H1 (cell line): ENCODE measurements at regions not wholly inside any gene's neighbourhood (a gene's known extent, or its start where the extent isn't known, plus 50 kb on each side); places are given as distances from the start of the nearest gene placed in this dataset.

Source experiments
- CTCF ChIA-PET: fragments of 300-600 bp; sonication (Branson Sonifier 250); formaldehyde crosslinking; loops from one replicate; lab custom pipeline; 2021; ENCODE audit not compliant: partially characterized antibody; lab: Charles Lee
- POLR2A ChIA-PET: fragments of 300-600 bp; sonication (Branson Sonifier 250); formaldehyde crosslinking; loops from one replicate; lab custom pipeline; 2021; ENCODE audit warnings: inconsistent platforms; ENCODE audit not compliant: partially characterized antibody; lab: Charles Lee
- DNase-seq, 2 experiments: peaks; one replicate each; pipeline versions ENCODE4 v3.0.0 to v3.0.0-alpha.2; 2010 to 2022; ENCODE audit warnings: low spot score in 2 of 2, low read depth in 1 of 2, mixed read lengths in 1 of 2
- FAIRE-seq: peaks from 2 replicates; lab custom pipeline; 2011; peaks lifted over from hg19 to GRCh38; lab: Jason Lieb, UNC
- H2AFZ ChIP-seq: 2 replicates; pipeline ENCODE4 v1.8.1; 2012; ENCODE audit warnings: low read length, inconsistent platforms
- H2AK5ac ChIP-seq: 2 replicates; pipeline ENCODE4 v1.6.1; 2013; ENCODE audit warnings: low read depth, low read length
- H2BK120ac ChIP-seq: replicated peaks from 2 replicates; pipeline ENCODE3; 2013; ENCODE audit warnings: low read depth, low read length, inconsistent platforms
- H2BK12ac ChIP-seq: 2 replicates; pipeline ENCODE4 v1.6.1; 2013; ENCODE audit warnings: low read depth, low read length
- H2BK15ac ChIP-seq: 2 replicates; pipeline ENCODE4 v1.6.1; 2013; ENCODE audit warnings: low read length
- H2BK20ac ChIP-seq: 2 replicates; pipeline ENCODE4 v1.6.1; 2013; ENCODE audit warnings: low read length
- H2BK5ac ChIP-seq: 2 replicates; pipeline ENCODE4 v1.6.1; 2013; ENCODE audit warnings: low read depth, low read length
- H3K14ac ChIP-seq: 2 replicates; pipeline ENCODE4 v1.6.1; 2013; ENCODE audit warnings: inconsistent platforms; ENCODE audit not compliant: insufficient read length
- H3K18ac ChIP-seq: 2 replicates; pipeline ENCODE4 v1.6.1; 2013; ENCODE audit warnings: low read length; ENCODE audit errors: extremely low read depth
- H3K23ac ChIP-seq: 2 replicates; pipeline ENCODE4 v1.6.1; 2013; ENCODE audit warnings: inconsistent platforms; ENCODE audit not compliant: insufficient read length
- H3K23me2 ChIP-seq: 2 replicates; pipeline ENCODE4 v1.6.1; 2013; ENCODE audit warnings: low read depth, low read length
- H3K27ac ChIP-seq: 2 replicates; pipeline ENCODE4 v1.6.1; 2011; ENCODE audit warnings: low read depth, low read length, inconsistent platforms
- H3K27me3 ChIP-seq, 4 experiments: replicated peaks in 1 of 4; 1 replicate in 1 of 4; 2 replicates in 3 of 4; pipeline versions ENCODE4 v1.6.1 to v1.8.1; 2011 to 2013; ENCODE audit warnings: low read length in 3 of 4, mild to moderate bottlenecking in 3 of 4, inconsistent platforms in 2 of 4, mixed read lengths in 2 of 4, moderate library complexity in 1 of 4; ENCODE audit not compliant: control insufficient read depth in 3 of 4, insufficient read depth in 3 of 4; ENCODE audit errors: extremely low read depth in 1 of 4
- H3K36me3 ChIP-seq, 4 experiments: 2 replicates each; pipeline versions ENCODE4 v1.6.1 to v1.8.1; 2011 to 2013; ENCODE audit warnings: mild to moderate bottlenecking in 4 of 4, low read length in 3 of 4, moderate library complexity in 2 of 4, control low read depth in 1 of 4, inconsistent platforms in 1 of 4; ENCODE audit not compliant: insufficient read depth in 4 of 4, control insufficient read depth in 2 of 4
- H3K4ac ChIP-seq: replicated peaks from 2 replicates; pipeline ENCODE3; 2013; ENCODE audit warnings: low read length, low read depth, mixed read lengths, inconsistent platforms; ENCODE audit not compliant: insufficient read length
- H3K4me1 ChIP-seq, 4 experiments: replicated peaks in 1 of 4; 1 replicate in 1 of 4; 2 replicates in 3 of 4; pipeline versions ENCODE4 v1.6.1 to v1.8.1; 2011 to 2013; ENCODE audit warnings: low read length in 3 of 4, inconsistent platforms in 2 of 4, mixed read lengths in 1 of 4; ENCODE audit not compliant: insufficient read depth in 4 of 4, control insufficient read depth in 3 of 4
- H3K4me2 ChIP-seq, 2 experiments: 2 replicates each; pipeline versions ENCODE4 v1.6.1 to v1.8.1; 2011 to 2013; ENCODE audit warnings: low read depth in 2 of 2, low read length in 2 of 2, control low read depth in 1 of 2, inconsistent platforms in 1 of 2, mild to moderate bottlenecking in 1 of 2; ENCODE audit not compliant: insufficient read depth in 1 of 2
- H3K4me3 ChIP-seq, 4 experiments: fragments of 200-600, 300-600 bp in 1 of 4; sonication (generic), shearing (Covaris generic), sonication (Bioruptor Twin) in 1 of 4; 2 replicates each; pipeline versions ENCODE4 v1.5.1 to v1.8.1; 2011 to 2016; ENCODE audit warnings: low read length in 4 of 4, low read depth in 3 of 4, control low read depth in 2 of 4, inconsistent platforms in 2 of 4, mild to moderate bottlenecking in 2 of 4, mixed read lengths in 1 of 4, moderate library complexity in 1 of 4; ENCODE audit not compliant: insufficient read depth in 2 of 4; ENCODE audit errors: extremely low read depth in 1 of 4
- H3K56ac ChIP-seq: replicated peaks from 2 replicates; pipeline ENCODE3; 2013; ENCODE audit warnings: low read depth, mild to moderate bottlenecking, mixed read lengths, low read length, inconsistent platforms; ENCODE audit not compliant: insufficient read length
- H3K79me1 ChIP-seq: 2 replicates; pipeline ENCODE4 v1.6.1; 2013; ENCODE audit warnings: low read depth, low read length, control low read depth
- H3K79me2 ChIP-seq, 2 experiments: 2 replicates each; pipeline versions ENCODE4 v1.6.1 to v1.8.1; 2012 to 2013; ENCODE audit warnings: low read length in 2 of 2, mild to moderate bottlenecking in 2 of 2, inconsistent platforms in 1 of 2; ENCODE audit not compliant: insufficient read depth in 2 of 2, control insufficient read depth in 1 of 2
- H3K9ac ChIP-seq, 4 experiments: replicated peaks in 1 of 4; 1 replicate in 1 of 4; 2 replicates in 3 of 4; pipeline versions ENCODE4 v1.6.1 to v1.8.1; 2011 to 2013; ENCODE audit warnings: low read depth in 3 of 4, low read length in 3 of 4, control low read depth in 2 of 4, mild to moderate bottlenecking in 2 of 4, moderate library complexity in 2 of 4, inconsistent platforms in 1 of 4; ENCODE audit errors: extremely low read depth in 1 of 4
- H3K9me3 ChIP-seq, 2 experiments: 2 replicates each; pipeline versions ENCODE4 v1.6.1 to v1.8.1; 2012 to 2013; ENCODE audit warnings: mild to moderate bottlenecking in 2 of 2, moderate library complexity in 2 of 2, control low read depth in 1 of 2, inconsistent platforms in 1 of 2, low read depth in 1 of 2, low read length in 1 of 2, mixed read lengths in 1 of 2; ENCODE audit not compliant: insufficient read depth in 2 of 2
- H4K20me1 ChIP-seq, 2 experiments: replicated peaks in 1 of 2; 2 replicates each; pipeline versions ENCODE3 to v1.8.1; 2011 to 2013; ENCODE audit warnings: inconsistent platforms in 2 of 2, low read length in 2 of 2, mild to moderate bottlenecking in 1 of 2; ENCODE audit not compliant: insufficient read depth in 2 of 2, control insufficient read depth in 1 of 2
- H4K5ac ChIP-seq: 2 replicates; pipeline ENCODE4 v1.6.1; 2013; ENCODE audit warnings: low read length, low read depth, mixed read lengths, inconsistent platforms; ENCODE audit not compliant: insufficient read length
- H4K8ac ChIP-seq: 2 replicates; pipeline ENCODE4 v1.8.0; 2013; ENCODE audit warnings: mild to moderate bottlenecking, moderate library complexity, low read length, inconsistent platforms; ENCODE audit not compliant: insufficient read depth; ENCODE audit errors: extremely low read depth
- H4K91ac ChIP-seq: replicated peaks from 2 replicates; pipeline ENCODE3; 2013; ENCODE audit warnings: low read length, mixed read lengths, inconsistent platforms; ENCODE audit not compliant: insufficient read length
- BACH1 ChIP-seq: IDR thresholded peaks from 2 replicates; pipeline ENCODE4 v1.6.1; 2012; ENCODE audit warnings: low read length, improper control_type of control experiment
- CBX5 ChIP-seq: fragments of 300-800, 300-1000 bp; sonication (generic); IDR thresholded peaks from 2 replicates; pipeline ENCODE4 v1.7.1; 2016; ENCODE audit warnings: antibody characterized with exemption, low read length, low read depth
- CHD2 ChIP-seq: IDR thresholded peaks from 2 replicates; pipeline ENCODE4 v1.6.1; 2012; ENCODE audit warnings: low read length, improper control_type of control experiment
- CREB1 ChIP-seq: IDR thresholded peaks from 2 replicates; pipeline ENCODE4 v1.6.1; 2012; ENCODE audit warnings: inconsistent platforms
- JUN ChIP-seq: IDR thresholded peaks from 2 replicates; pipeline ENCODE4 v1.6.1; 2011; ENCODE audit warnings: low read depth, mild to moderate bottlenecking, improper control_type of control experiment, low read length
- RBBP5 ChIP-seq: IDR thresholded peaks from 2 replicates; pipeline ENCODE4 v1.7.1; 2012; ENCODE audit warnings: low read depth, mild to moderate bottlenecking, inconsistent platforms, low read length, moderate library complexity, borderline replicate concordance
- RNF2 ChIP-seq: fragments of 200-900, 300-1000 bp; sonication (generic); IDR thresholded peaks from 2 replicates; pipeline ENCODE4 v1.7.1; 2016; ENCODE audit warnings: borderline replicate concordance, low read depth, mild to moderate bottlenecking, antibody characterized with exemption, low read length; ENCODE audit not compliant: poor library complexity, severe bottlenecking; ENCODE audit errors: missing control alignments
- SIRT6 ChIP-seq: IDR thresholded peaks from one replicate; pipeline ENCODE4 v1.7.1; 2012; ENCODE audit warnings: low read length, inconsistent platforms
- SP4 ChIP-seq: IDR thresholded peaks from 2 replicates; pipeline ENCODE4 v1.6.1; 2012; ENCODE audit warnings: low read length, inconsistent platforms
- SRF ChIP-seq: IDR thresholded peaks from 2 replicates; pipeline ENCODE4 v1.6.1; 2011; ENCODE audit warnings: mild to moderate bottlenecking, low read depth, low read length, moderate library complexity
- SUZ12 ChIP-seq: fragments of 200-600 bp; sonication (generic); IDR thresholded peaks from 2 replicates; pipeline ENCODE4 v1.6.1; 2012; ENCODE audit warnings: mild to moderate bottlenecking, inconsistent platforms, low read length, moderate library complexity, mixed read lengths
- TAF7 ChIP-seq: optimal IDR thresholded peaks from 2 replicates; pipeline ENCODE3; 2011; ENCODE audit warnings: low read depth, mild to moderate bottlenecking, inconsistent platforms, low read length, moderate library complexity, borderline replicate concordance
- TBP ChIP-seq: IDR thresholded peaks from 2 replicates; pipeline ENCODE4 v1.6.1; 2011; ENCODE audit warnings: low read depth, low read length, improper control_type of control experiment
- WGBS, 2 experiments: shearing (Covaris generic) in 1 of 2; methylation state at CpG; one replicate each; pipeline versions ENCODE4 v1.1.6 to v1.1.7; 2013 to 2015; ENCODE audit warnings: low lambda C conversion rate in 2 of 2, mixed read lengths in 2 of 2, inconsistent platforms in 1 of 2, low coverage in 1 of 2, missing lambda C conversion rate in 1 of 2; ENCODE audit not compliant: insufficient replicate concordance in 2 of 2, insufficient coverage in 1 of 2, insufficient read length in 1 of 2; ENCODE audit errors: extremely low coverage in 1 of 2, missing lambda C conversion rate in 1 of 2; 5-methylcytosine and 5-hydroxymethylcytosine counted together
- TF ChIP-seq, protein P1 (sequence below): IDR thresholded peaks from 2 replicates; pipeline ENCODE4 v1.6.1; 2012; ENCODE audit warnings: inconsistent platforms

DNA sequence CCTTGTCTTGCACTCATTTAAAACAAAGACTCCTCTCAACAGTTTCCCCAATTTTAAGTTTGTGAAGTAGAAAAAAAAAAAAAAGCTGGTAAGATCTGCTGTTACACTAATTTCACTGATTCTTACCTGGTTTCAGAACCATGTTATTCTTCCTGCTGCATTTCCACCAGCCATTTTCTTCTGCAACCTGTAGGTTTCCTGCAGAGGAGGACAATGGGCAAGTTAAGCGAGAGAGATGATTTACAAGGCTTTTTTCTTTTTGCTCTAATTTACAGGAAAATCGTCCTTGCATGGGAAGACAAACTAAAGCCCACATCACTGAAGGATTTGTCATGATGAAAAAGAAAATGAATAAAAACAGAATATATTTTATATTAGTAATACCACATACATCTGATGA lies 86.0 kb upstream of the SMARCA2 start:
- H3K4ac ChIP-seq: no peak overlapping the region
- H2AFZ ChIP-seq: no peak overlapping the region; the same call in 1 of the 2 replicates
- H3K79me1 ChIP-seq: no peaks in the 10 kb centered on the region
- no peak overlapping the region for H2AK5ac ChIP-seq
- H3K4me2 ChIP-seq: no peak overlapping the region
- H2BK5ac ChIP-seq: no peak overlapping the region
- POLR2A ChIA-PET: no interaction called here
- H3K27me3 ChIP-seq: no peaks in the 10 kb centered on the region
- H3K27ac ChIP-seq: no peak overlapping the region
- WGBS, 2 experiments: 46% methylated on average over 2 of the region's 2 CpGs; no CpG with 5 or more reads in 1 of the 2 experiments
- no peaks in the 10 kb centered on the region for H3K4me1 ChIP-seq
- H3K9me3 ChIP-seq: no peaks in the 10 kb centered on the region
- no peak overlapping the region for H3K18ac ChIP-seq
- H4K8ac ChIP-seq: no peak overlapping the region
- H3K23ac ChIP-seq: no peak overlapping the region
- no peak overlapping the region for H2BK120ac ChIP-seq
- TF ChIP-seq JUN: no peak
- TF ChIP-seq SIRT6: no peak
- no peak for TF ChIP-seq RNF2
- TF ChIP-seq TBP: no peak
- TF ChIP-seq SUZ12: no peak
- TF ChIP-seq CHD2: no peak
- no peak for TF ChIP-seq TAF7
- no peak for TF ChIP-seq SRF
- TF ChIP-seq BACH1: no peak
- TF ChIP-seq CREB1: no peak
- TF ChIP-seq CBX5: no peak
- TF ChIP-seq, protein P1, sequence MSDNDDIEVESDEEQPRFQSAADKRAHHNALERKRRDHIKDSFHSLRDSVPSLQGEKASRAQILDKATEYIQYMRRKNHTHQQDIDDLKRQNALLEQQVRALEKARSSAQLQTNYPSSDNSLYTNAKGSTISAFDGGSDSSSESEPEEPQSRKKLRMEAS: no peak
- no peak for TF ChIP-seq RBBP5
- TF ChIP-seq SP4: no peak
- no peak overlapping the region for H4K91ac ChIP-seq
- no peak overlapping the region for H4K5ac ChIP-seq
- H3K14ac ChIP-seq: no peak overlapping the region
- no peak overlapping the region for H3K56ac ChIP-seq
- H3K9ac ChIP-seq: no peak overlapping the region
- no peaks in the 10 kb centered on the region for H4K20me1 ChIP-seq
- H3K23me2 ChIP-seq: no peaks in the 10 kb centered on the region
- CTCF ChIA-PET: interaction anchor here (0.6 to 2.3 kb wide), 4 partner anchors 10 to 1970 kb away, joined by 3 to 6 read pairs (median 4); no protein-coding TSS in a partner anchor
- no peaks in the 10 kb centered on the region for H3K79me2 ChIP-seq
- no peak for DNase-seq
- no peaks in the 10 kb centered on the region for H3K36me3 ChIP-seq
- no peak overlapping the region for H2BK12ac ChIP-seq
- FAIRE-seq: no peak
- H3K4me3 ChIP-seq: no peak overlapping the region
- H2BK15ac ChIP-seq: no peak overlapping the region
- H2BK20ac ChIP-seq: no peak overlapping the region
